ENCODE measurements at regions not wholly inside any gene's neighbourhood (a gene's known extent, or its start where the extent isn't known, plus 50 kb on each side); places are given as distances from the start of the nearest gene placed in this dataset.

DNA sequence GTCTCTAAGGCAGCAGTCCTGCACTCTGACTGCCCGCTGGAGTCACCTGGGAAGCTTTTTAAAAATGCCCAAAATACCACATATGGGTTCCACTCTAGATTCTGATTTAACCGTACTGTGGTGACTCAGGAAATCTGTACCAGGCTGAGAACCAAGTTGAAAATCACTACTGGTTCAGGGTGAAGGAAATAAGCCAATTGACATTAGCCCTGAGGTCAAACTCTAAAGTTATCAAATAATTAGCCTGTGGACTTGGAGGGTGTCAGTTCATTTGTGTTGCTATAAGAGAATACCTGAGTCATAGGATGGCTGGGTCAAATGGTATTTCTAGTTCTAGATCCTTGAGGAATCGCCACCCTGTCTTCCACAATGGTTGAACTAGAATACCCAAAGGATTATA lies 321.7 kb upstream of the ROPN1 start:
- H3K4me1 ChIP-seq (ENCODE audit: control insufficient read depth, extremely low read depth, insufficient read depth, low read length) = no peaks in the 10 kb centered on the region
- H3K79me2 ChIP-seq (ENCODE audit: control insufficient read depth, insufficient read depth, low read length) = no peaks in the 10 kb centered on the region
- TF ChIP-seq, protein P1, sequence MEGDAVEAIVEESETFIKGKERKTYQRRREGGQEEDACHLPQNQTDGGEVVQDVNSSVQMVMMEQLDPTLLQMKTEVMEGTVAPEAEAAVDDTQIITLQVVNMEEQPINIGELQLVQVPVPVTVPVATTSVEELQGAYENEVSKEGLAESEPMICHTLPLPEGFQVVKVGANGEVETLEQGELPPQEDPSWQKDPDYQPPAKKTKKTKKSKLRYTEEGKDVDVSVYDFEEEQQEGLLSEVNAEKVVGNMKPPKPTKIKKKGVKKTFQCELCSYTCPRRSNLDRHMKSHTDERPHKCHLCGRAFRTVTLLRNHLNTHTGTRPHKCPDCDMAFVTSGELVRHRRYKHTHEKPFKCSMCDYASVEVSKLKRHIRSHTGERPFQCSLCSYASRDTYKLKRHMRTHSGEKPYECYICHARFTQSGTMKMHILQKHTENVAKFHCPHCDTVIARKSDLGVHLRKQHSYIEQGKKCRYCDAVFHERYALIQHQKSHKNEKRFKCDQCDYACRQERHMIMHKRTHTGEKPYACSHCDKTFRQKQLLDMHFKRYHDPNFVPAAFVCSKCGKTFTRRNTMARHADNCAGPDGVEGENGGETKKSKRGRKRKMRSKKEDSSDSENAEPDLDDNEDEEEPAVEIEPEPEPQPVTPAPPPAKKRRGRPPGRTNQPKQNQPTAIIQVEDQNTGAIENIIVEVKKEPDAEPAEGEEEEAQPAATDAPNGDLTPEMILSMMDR (conservative IDR thresholded peaks at IDR 0.05 in 1 of 2, IDR thresholded peaks at IDR 0.05 in 1 of 2; ENCODE audit: low read depth in 1 of 2, low read length in 2 of 2) = no peak
- TF ChIP-seq EZH2 (IDR thresholded peaks at IDR 0.05; ENCODE audit: low read length, missing control alignments) = no peak
- H3K36me3 ChIP-seq (ENCODE audit: control insufficient read depth, insufficient read depth, low read length) = no peaks in the 10 kb centered on the region
- no peak overlapping the region for H3K4me3 ChIP-seq (replicated peaks in 1 of 4; ENCODE audit: control extremely low read depth in 1 of 4, insufficient read depth in 1 of 4, low read depth in 3 of 4, low read length in 4 of 4)
- no peak overlapping the region for H2AFZ ChIP-seq (ENCODE audit: low read length)
- no peak overlapping the region for H3K9ac ChIP-seq (ENCODE audit: insufficient read depth, low read length)
- H3K9me3 ChIP-seq (ENCODE audit: control insufficient read depth, insufficient read depth, low read depth, low read length) = no peaks in the 10 kb centered on the region
- no peaks in the 10 kb centered on the region for H3K27me3 ChIP-seq (ENCODE audit: control insufficient read depth, insufficient read depth, low read length)
- H4K20me1 ChIP-seq (ENCODE audit: control insufficient read depth, extremely low read depth, insufficient read depth, low read length) = no peaks in the 10 kb centered on the region
- H3K27ac ChIP-seq (ENCODE audit: insufficient read depth, low read length) = no peak overlapping the region
- DNase-seq (ENCODE audit: low read depth in 2 of 2) = no peak
- no peak overlapping the region for H3K4me2 ChIP-seq (ENCODE audit: extremely low read depth, insufficient read depth, low read length)

DNA sequence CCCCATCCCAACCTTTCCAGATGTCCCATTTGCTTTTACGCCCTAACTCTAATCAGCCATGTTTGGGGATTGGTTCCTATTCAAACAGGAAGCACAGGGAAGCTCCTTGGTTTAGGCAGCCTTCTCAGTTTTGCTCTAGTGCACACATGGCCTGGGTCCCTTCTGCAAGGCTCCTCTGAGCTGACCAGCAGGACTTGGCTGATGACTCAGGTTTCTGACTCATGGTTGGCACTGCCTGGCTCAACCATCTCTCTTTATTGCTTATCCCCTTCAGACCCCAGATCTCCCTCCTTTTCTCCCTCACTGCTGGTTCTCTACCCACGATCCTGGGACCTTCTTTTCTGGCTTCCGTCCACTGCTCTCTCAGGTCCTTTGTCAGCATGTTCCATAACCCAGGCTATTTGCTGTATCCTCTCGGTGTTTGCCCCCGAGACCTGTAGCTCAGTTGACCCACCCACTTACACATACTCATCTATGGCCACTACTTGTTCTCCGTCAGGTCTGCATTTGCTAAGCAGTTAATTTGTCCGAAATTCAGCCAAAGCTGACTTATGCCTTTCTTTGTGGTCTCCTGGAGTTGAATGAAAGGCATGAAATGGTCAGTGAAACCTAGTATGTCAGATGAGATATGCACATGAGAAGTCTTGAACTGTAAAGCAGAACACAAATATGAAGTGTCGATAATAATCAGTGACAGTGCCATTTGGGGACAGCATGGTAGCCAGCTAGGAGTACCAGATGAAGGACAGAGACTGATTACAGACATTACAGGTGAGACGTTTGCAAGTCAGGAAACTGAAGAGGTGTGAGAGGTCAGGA lies 323.5 kb upstream of the ROPN1 start:
- Histone ChIP-seq H3K4me2 (ENCODE audit: extremely low read depth, insufficient read depth, low read length) (no peak overlapping the region), H4K20me1 (ENCODE audit: control insufficient read depth, extremely low read depth, insufficient read depth, low read length) (no peaks in the 10 kb centered on the region), H2AFZ (ENCODE audit: low read length) (no peak overlapping the region), H3K27ac (ENCODE audit: insufficient read depth, low read length) (no peak overlapping the region), H3K27me3 (ENCODE audit: control insufficient read depth, insufficient read depth, low read length) (no peaks in the 10 kb centered on the region), H3K36me3 (ENCODE audit: control insufficient read depth, insufficient read depth, low read length) (no peaks in the 10 kb centered on the region), H3K4me1 (ENCODE audit: control insufficient read depth, extremely low read depth, insufficient read depth, low read length) (no peaks in the 10 kb centered on the region), H3K9ac (ENCODE audit: insufficient read depth, low read length) (no peak overlapping the region), H3K79me2 (ENCODE audit: control insufficient read depth, insufficient read depth, low read length) (no peaks in the 10 kb centered on the region), H3K4me3 (replicated peaks in 1 of 4; ENCODE audit: control extremely low read depth in 1 of 4, insufficient read depth in 1 of 4, low read depth in 3 of 4, low read length in 4 of 4) (no peak overlapping the region), H3K9me3 (ENCODE audit: control insufficient read depth, insufficient read depth, low read depth, low read length) (no peaks in the 10 kb centered on the region)
- peak; percentile 58 to 74 for DNase-seq (ENCODE audit: low read depth in 2 of 2)
- no peak for TF ChIP-seq EZH2 (IDR thresholded peaks at IDR 0.05; ENCODE audit: low read length, missing control alignments)
- TF ChIP-seq, protein P1 (conservative IDR thresholded peaks at IDR 0.05 in 1 of 2, IDR thresholded peaks at IDR 0.05 in 1 of 2; ENCODE audit: low read depth in 1 of 2, low read length in 2 of 2) = no peak

DNA sequence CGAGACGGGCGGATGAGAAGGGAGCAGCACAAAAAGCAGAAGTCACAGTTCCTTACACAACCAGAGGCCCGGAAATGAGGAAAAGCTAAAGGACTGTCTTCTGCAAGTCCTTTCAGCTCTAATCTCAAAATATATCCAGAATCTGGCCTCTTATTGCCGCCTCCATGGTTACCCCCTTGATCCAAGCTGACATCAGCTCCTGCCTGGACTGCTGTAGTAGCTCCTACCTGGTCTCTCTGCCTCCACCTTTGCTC lies 324.0 kb upstream of the ROPN1 start:
- Histone ChIP-seq H3K4me3 (replicated peaks in 1 of 4; ENCODE audit: control extremely low read depth in 1 of 4, insufficient read depth in 1 of 4, low read depth in 3 of 4, low read length in 4 of 4) (no peak overlapping the region), H3K9ac (ENCODE audit: insufficient read depth, low read length) (no peak overlapping the region), H3K4me2 (ENCODE audit: extremely low read depth, insufficient read depth, low read length) (no peak overlapping the region), H2AFZ (ENCODE audit: low read length) (no peak overlapping the region), H3K9me3 (ENCODE audit: control insufficient read depth, insufficient read depth, low read depth, low read length) (no peaks in the 10 kb centered on the region), H3K4me1 (ENCODE audit: control insufficient read depth, extremely low read depth, insufficient read depth, low read length) (no peaks in the 10 kb centered on the region), H4K20me1 (ENCODE audit: control insufficient read depth, extremely low read depth, insufficient read depth, low read length) (no peaks in the 10 kb centered on the region), H3K36me3 (ENCODE audit: control insufficient read depth, insufficient read depth, low read length) (no peaks in the 10 kb centered on the region), H3K27me3 (ENCODE audit: control insufficient read depth, insufficient read depth, low read length) (no peaks in the 10 kb centered on the region), H3K27ac (ENCODE audit: insufficient read depth, low read length) (no peak overlapping the region), H3K79me2 (ENCODE audit: control insufficient read depth, insufficient read depth, low read length) (no peaks in the 10 kb centered on the region)
- no peak for DNase-seq (ENCODE audit: low read depth in 2 of 2)
- TF ChIP-seq, protein P1 (conservative IDR thresholded peaks at IDR 0.05 in 1 of 2, IDR thresholded peaks at IDR 0.05 in 1 of 2; ENCODE audit: low read depth in 1 of 2, low read length in 2 of 2) = no peak
- no peak for TF ChIP-seq EZH2 (IDR thresholded peaks at IDR 0.05; ENCODE audit: low read length, missing control alignments)

Measured in fibroblast of lung (primary cell).